ENCODE measurements at regions not wholly inside any gene's neighbourhood (a gene's known extent, or its start where the extent isn't known, plus 50 kb on each side); places are given as distances from the start of the nearest gene placed in this dataset.

DNA sequence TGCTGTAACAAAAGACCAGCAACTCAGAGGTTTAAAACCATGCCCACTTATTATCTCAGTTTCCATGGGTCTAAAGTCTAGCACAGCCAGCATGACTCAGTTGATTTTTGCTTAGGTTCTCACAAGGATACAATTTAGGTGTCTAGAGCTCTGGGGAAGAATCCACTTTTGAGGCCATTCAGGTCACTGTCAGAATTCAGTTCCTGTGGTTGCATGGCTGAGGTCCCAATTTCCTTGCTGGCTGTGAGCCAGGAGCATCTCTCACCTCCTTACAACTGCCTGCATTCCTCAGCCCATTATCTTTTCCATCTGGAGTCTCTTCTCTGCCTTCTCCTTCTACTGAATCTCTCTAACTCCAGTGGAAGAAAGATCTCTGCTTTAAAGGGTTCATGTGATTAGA lies 240.5 kb upstream of the CFAP20DC start:
- H3K4me1 ChIP-seq = no peaks in the 10 kb centered on the region
- no peaks in the 10 kb centered on the region for H3K9me3 ChIP-seq
- no peak overlapping the region for H3K27ac ChIP-seq
- DNase-seq = no peak
- H3K4me3 ChIP-seq = no peak overlapping the region
- TF ChIP-seq POLR2A (IDR thresholded peaks at IDR 0.05) (no peak), CTCF (IDR thresholded peaks at IDR 0.05) (no peak)
- no peaks in the 10 kb centered on the region for H3K27me3 ChIP-seq
- H3K36me3 ChIP-seq = no peaks in the 10 kb centered on the region

DNA sequence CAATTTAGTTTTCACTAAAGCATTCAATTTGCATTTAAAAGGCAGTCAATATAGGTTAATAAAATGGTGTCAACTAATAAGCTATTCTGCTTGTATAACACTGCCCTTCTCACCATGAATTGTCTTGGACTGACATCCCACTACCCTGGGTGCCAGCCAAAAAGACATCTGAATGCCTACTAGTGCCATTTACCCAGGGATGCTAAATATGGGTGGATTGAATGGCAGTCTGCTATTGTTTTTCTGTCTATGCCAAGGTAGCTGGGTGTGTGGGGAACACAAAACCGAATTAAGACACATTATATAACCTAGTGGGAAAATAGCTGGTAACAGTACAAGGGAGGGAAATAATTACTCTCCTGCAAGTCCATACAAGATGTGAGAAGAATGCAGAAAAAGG lies 240.0 kb upstream of the CFAP20DC start:
- Histone ChIP-seq H3K36me3 (no peaks in the 10 kb centered on the region), H3K9me3 (no peaks in the 10 kb centered on the region), H3K27me3 (no peaks in the 10 kb centered on the region), H3K4me1 (no peaks in the 10 kb centered on the region), H3K27ac (no peak overlapping the region), H3K4me3 (no peak overlapping the region)
- no peak for DNase-seq
- TF ChIP-seq POLR2A (IDR thresholded peaks at IDR 0.05) (no peak), CTCF (IDR thresholded peaks at IDR 0.05) (no peak)

- H3K9me3 ChIP-seq = no peaks in the 10 kb centered on the region
- no peak overlapping the region for H3K4me3 ChIP-seq
- TF ChIP-seq POLR2A (IDR thresholded peaks at IDR 0.05) (no peak), CTCF (IDR thresholded peaks at IDR 0.05) (no peak)
- H3K36me3 ChIP-seq = no peaks in the 10 kb centered on the region
- H3K27ac ChIP-seq = no peak overlapping the region
- DNase-seq = no peak
- H3K27me3 ChIP-seq = no peaks in the 10 kb centered on the region
- H3K4me1 ChIP-seq = no peaks in the 10 kb centered on the region
Measured at GRCh38 chr3:59288951-59289350, 239.1 kb upstream of the CFAP20DC start.

GRCh38 chr3:59286791-59287531 lies 237.1 kb upstream of the CFAP20DC start:
- H3K9me3 ChIP-seq = no peaks in the 10 kb centered on the region
- H3K4me1 ChIP-seq = no peaks in the 10 kb centered on the region
- H3K27me3 ChIP-seq = no peaks in the 10 kb centered on the region
- DNase-seq = no peak
- no peak for TF ChIP-seq CTCF (IDR thresholded peaks at IDR 0.05)
- no peak for TF ChIP-seq POLR2A (IDR thresholded peaks at IDR 0.05)
- H3K36me3 ChIP-seq = no peaks in the 10 kb centered on the region
- H3K4me3 ChIP-seq = no peak overlapping the region
- no peak overlapping the region for H3K27ac ChIP-seq

DNA sequence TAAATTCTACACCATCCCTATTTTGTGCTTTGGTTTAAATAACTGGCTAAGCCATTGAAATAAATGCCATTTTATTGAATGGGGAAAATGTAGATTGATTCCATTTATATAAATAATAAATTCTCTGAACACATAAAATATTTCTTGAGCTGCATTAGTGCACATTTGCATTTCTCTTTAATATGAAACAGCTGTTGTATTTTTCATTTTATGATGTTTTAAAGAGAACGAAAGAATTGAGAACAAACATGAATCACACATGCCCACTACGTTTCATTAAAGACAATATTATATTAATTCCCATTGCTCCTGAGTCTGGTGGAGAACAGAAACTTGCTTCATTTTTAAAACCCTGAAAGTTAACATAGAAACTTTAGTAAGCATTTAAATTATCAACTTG lies 235.7 kb upstream of the CFAP20DC start:
- TF ChIP-seq POLR2A (IDR thresholded peaks at IDR 0.05) (no peak), CTCF (IDR thresholded peaks at IDR 0.05) (no peak)
- Histone ChIP-seq H3K4me1 (no peaks in the 10 kb centered on the region), H3K9me3 (no peaks in the 10 kb centered on the region)

DNA sequence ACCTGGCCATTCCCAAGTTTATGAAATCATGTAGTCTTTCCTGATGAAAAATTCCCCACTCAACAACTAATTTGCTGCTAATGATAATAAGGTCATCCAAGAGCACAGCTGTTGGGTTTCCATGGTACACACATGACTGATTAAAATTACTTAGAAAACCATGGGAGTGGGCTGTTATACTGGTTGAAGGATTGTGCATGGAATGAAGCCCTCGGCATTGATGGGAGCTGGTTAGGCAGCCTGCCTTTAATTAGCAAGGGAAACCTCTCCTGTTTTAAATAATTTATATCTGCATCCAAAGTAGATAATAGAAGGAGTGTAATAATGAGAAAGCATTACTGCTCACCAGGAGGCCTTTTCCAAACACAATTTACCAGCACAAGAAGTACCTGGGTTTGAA lies 235.1 kb upstream of the CFAP20DC start:
- no peak for DNase-seq
- no peaks in the 10 kb centered on the region for H3K4me1 ChIP-seq

More for the DNA sequence above, 235.7 kb upstream of the CFAP20DC start:
- DNase-seq = no peak
- no peak overlapping the region for H3K27ac ChIP-seq
- H3K36me3 ChIP-seq = no peaks in the 10 kb centered on the region
- no peaks in the 10 kb centered on the region for H3K27me3 ChIP-seq
- no peak overlapping the region for H3K4me3 ChIP-seq

More for the DNA sequence above, 235.1 kb upstream of the CFAP20DC start:
- TF ChIP-seq CTCF (IDR thresholded peaks at IDR 0.05) = no peak
- TF ChIP-seq POLR2A (IDR thresholded peaks at IDR 0.05) = no peak
- Histone ChIP-seq H3K36me3 (no peaks in the 10 kb centered on the region), H3K4me3 (no peak overlapping the region), H3K27ac (no peak overlapping the region), H3K9me3 (no peaks in the 10 kb centered on the region), H3K27me3 (no peaks in the 10 kb centered on the region)
